GM21423 (cell line): ENCODE measurements at regions not wholly inside any gene's neighbourhood (a gene's known extent, or its start where the extent isn't known, plus 50 kb on each side); places are given as distances from the start of the nearest gene placed in this dataset.
"Not testable (repeated sequence)": the region's sequence is repeated elsewhere in the genome, so short reads cannot be mapped to it uniquely, and the experiment has no call there.

Experiments used
- ATAC-seq: cut with Tn5 transposase; IDR thresholded peaks from one replicate; pipeline ENCODE4 v1.9.1; 2021; ENCODE audit warnings: mild to moderate bottlenecking, moderate library complexity; ENCODE audit not compliant: unreplicated experiment

DNA sequence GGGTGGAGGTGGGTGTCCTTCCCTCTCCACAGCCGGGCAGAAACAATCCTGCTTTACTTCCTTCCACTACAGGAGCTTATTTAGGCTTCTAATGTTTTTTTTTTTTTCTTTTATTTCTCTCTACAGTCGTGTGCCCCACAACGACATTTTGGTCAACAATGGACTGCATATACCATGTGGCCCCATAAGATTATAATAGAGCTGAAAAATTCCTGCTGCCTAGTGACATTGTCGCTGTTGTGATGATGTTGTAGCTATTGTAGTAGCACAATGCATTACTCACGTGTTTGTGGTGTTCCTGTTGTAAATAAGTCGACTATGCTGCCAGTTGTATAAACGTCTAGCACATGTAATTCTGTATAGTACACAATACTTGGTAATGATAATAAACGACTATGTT lies 153.7 kb downstream of the IL20RB start:
- ATAC-seq, result no peak

GRCh38 chr3:137116619-137117018 lies 158.8 kb downstream of the IL20RB start:
- no peak for ATAC-seq

GRCh38 chr3:137121704-137122314 lies 164.0 kb downstream of the IL20RB start:
- ATAC-seq, result peak; percentile 71

DNA sequence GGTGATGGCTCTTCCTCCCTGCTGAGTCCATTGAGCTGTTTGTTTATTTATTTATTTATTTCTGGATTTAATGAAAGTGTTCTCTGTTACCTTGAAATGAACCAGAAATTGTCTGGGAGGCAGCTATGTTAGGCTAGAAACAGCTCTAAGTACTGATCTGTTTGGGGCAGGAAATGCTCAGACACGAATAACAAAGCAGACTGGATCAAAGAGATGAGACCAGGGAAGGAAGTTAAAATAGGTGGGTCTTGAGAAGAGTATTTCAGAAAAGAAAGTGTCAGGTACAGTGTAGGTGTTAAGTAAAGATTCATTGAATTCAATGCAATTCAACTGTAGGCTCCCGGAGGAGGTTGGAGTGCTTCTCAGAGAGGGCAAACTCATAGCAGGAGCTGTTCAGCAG lies 173.3 kb downstream of the IL20RB start:
- no peak for ATAC-seq

DNA sequence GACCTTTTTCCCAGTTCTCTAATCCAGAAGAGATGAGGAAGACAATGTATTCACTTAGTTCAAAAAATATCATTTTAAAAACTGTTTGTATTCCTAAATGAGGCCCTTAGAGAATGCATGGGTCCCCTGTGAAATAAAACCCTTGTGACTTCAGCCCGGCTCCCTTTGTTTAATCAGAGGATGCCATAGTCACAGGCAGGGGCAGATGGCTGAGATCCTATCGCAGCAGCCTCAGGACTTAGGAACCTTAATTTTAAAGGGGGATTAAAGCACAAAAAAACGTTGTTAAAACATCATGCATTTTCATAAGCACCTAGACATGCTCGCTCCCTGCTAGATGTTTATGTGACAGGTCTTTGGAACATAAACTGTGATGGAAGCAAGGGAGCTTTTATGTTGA lies 176.6 kb downstream of the IL20RB start:
- no peak for ATAC-seq

- no peak for ATAC-seq
Observed at GRCh38 chr3:137148406-137148805, 190.6 kb downstream of the IL20RB start.

- no peak for ATAC-seq
Observed at GRCh38 chr3:137148917-137149316, 191.1 kb downstream of the IL20RB start.

DNA sequence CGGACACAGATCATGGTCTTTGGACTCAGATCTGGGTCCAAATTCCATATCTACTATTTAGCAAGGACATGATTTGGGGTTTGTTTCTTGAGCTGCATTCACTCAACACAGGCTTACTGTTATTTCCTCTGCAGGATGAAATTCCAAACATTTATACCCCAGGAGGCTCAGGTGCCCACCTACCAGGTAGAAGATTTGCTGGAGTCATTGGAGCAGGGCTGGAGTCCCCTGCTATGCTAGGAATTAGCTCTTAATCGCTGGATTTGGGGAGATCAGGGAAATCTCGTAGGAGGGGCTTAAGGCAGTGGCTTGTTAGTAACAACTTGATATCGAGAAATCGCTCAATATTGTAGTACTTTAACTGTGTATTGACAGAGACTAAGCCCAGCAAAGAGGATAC lies 193.0 kb downstream of the IL20RB start:
- no peak for ATAC-seq

- ATAC-seq, result not testable (repeated sequence)
Observed at GRCh38 chr3:137153046-137153445, 195.3 kb downstream of the IL20RB start.

DNA sequence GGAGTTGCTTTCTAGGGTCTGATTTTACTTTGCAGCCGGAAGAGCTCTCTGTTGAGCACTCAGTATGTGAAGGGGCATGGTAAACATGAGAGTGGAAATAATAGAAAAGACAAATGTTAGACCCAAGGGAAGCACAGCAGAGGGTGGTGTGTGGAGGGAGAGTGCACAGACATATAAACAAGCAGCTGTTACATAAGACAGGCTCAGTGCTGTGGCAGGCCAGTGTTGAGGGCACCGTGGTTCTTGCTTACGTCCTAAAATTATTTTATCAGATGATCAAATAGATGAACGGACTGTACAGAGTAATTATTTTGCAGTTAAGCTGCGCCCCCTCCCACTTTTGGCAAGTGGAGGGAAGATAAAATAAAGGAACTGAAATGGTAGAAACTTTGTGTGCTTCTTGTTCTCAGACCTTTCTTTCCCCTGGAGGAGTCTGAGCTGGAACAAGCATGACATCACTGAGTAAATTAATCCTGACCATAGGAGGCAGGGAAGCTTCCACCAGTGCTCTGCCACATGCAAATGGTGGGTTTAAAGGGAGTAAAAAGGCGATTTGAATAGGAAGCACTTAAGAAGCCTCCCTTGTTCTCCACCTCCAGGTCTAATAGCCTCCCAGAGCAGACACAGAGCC lies 205.6 kb downstream of the IL20RB start:
- no peak for ATAC-seq

DNA sequence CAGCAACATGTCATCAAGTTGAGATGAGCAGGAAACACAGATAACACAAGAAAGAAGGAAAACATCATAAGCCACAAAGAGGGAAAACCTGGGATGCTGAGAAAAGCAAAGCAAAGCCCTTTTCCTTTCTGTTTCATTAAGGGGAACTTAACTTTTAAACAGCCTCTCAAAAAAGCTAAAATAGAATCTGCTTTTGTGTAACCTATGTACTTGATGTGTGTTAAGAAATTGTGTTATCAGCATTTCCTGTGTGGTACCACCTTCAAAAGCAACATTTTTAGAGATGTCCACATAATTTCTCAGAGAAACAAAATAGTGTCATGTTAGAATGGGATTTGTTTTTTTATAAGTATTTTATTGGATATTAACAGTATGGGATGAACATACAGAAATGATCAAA lies 206.2 kb downstream of the IL20RB start:
- ATAC-seq, result no peak

DNA sequence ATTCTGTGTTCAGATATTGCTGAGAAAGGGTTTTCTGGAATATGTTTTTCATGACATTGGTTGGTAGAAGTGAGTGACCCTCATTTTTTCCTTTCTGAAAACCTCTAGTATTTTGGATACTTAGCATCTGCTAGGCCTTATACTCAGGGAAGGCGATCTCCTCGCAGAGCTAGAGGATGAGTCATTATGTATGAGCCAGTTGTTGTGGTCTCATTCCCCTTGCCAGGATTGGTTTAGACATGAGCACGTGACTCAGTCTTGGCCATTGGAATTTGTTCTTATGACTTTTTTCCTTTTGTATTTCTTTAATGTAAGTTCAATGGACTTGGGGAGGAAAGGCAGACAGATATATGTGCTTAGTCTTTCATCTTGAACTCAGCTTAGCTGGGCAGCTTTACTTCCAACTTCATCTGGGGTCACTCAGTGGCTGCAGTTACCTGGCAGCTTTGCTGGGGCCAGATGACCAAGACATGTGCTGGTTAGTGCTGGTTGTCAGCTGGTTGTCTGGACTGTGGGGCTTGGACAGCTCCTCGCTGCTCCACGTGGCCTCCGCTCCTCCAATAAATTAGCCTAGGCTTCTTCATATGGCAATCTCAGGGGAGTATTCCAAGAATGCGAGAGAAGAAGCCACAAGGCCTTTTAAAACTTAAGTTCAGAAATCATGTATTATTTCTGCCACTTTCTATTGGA lies 207.5 kb downstream of the IL20RB start:
- no peak for ATAC-seq

DNA sequence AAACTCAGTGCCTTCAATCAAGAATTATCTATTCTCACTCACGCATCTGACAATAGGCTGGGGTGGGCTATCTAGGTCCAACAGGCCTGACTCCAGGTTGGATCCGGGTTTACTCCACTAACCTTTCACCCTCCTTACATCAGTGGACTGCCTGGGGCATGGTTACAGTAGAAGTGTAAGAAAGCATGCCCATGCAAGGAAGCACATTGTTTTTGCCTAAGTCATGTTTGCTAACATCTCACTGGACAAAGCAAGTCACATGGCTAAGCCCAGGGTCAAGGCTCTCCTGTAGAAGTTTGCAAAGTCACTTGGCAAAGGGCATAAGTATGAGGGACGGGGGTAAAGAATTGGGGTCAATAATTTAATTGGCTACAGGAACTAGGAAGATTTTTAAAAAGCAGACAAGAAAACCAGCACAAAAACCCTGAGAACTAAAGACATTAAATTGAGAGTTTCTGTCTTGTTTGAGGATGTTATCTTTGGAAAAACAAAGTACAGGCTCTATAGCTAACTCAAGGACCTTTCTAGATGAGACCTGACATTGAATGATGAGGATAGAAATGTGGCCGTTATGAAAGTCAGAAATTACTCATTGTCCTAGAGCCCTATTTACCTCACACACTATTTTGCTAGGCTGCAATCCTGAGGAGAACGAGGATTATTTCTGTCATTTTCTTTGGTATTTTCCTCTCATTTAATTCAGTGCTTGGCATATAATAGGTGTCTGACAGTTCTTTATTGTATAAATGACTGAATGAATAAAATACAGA lies 214.2 kb downstream of the IL20RB start:
- no peak for ATAC-seq

GRCh38 chr3:137172728-137173127 lies 214.9 kb downstream of the IL20RB start:
- ATAC-seq, result no peak

DNA sequence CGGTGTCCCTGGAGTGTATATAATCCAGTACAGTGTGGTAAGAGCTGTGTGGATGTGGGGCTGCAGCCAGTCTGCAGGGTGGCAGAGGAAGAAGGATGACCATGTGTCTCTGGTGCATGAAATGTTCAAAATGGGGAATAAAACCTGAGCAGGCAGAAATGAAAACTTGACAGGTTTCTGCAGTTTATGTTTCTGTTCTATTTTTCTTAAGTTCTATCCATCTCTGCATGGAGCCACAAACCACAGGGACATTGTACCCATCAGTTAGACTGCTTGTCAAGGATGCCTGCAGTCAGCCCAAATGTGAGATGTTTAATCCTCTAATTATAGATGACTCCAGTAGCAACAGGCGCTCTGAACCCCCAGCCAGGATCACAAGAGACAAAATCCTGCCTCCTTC lies 216.7 kb downstream of the IL20RB start:
- no peak for ATAC-seq

GRCh38 chr3:137180220-137180619 lies 222.4 kb downstream of the IL20RB start:
- no peak for ATAC-seq

GRCh38 chr3:137191133-137191923 lies 233.5 kb downstream of the IL20RB start:
- ATAC-seq, result no peak

GRCh38 chr3:137191951-137192350 lies 234.2 kb downstream of the IL20RB start:
- ATAC-seq, result no peak

DNA sequence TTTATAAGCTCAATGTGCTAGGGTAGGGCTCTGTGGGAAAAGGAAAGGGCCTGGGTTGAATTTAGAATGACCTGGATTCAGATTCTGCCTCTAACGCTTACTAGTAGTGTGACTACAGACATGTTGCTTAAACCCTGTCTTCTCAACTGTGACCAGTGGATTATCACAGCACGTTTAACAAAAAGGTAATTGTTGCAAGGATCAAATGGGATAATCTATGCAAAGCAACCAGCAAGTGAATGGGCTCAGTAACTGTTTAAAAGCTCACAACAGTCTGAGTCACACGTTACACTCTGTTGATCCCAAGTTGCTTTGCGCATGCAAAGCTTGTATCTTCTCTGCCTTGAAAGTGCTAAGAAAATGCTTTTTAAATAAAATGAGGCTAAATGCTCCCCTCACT lies 236.5 kb downstream of the IL20RB start:
- no peak for ATAC-seq

DNA sequence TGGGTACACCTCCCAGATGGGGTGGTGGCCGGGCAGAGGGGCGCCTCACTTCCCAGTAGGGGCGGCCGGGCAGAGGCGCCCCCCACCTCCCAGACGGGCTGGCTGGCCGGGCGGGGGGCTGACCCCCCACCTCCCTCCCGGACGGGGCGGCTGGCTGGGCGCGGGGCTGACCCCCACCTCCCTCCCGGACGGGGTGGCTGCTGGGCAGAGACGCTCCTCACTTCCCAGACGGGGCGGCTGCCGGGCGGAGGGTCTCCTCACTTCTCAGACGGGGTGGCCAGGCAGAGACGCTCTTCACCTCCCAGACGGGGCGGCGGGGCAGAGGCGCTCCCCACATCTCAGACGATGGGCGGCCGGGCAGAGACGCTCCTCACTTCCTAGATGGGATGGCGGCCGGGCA lies 240.6 kb downstream of the IL20RB start:
- not testable (repeated sequence) for ATAC-seq

GRCh38 chr3:137199678-137200077 lies 241.9 kb downstream of the IL20RB start:
- ATAC-seq, result no peak
